CD4-positive, alpha-beta T cell treated with Interferon gamma for 1 hour (primary cell): ENCODE measurements at regions not wholly inside any gene's neighbourhood (a gene's known extent, or its start where the extent isn't known, plus 50 kb on each side); places are given as distances from the start of the nearest gene placed in this dataset.
"Not testable (repeated sequence)": the region's sequence is repeated elsewhere in the genome, so short reads cannot be mapped to it uniquely, and the experiment has no call there.

Experiments used
- DNase-seq: peaks from one replicate; pipeline ENCODE4 v3.0.0-alpha.2; 2020

GRCh38 chr4:23068287-23068686 is 375.6 kb downstream of the GBA3 start:
- DNase-seq = no peak

DNA sequence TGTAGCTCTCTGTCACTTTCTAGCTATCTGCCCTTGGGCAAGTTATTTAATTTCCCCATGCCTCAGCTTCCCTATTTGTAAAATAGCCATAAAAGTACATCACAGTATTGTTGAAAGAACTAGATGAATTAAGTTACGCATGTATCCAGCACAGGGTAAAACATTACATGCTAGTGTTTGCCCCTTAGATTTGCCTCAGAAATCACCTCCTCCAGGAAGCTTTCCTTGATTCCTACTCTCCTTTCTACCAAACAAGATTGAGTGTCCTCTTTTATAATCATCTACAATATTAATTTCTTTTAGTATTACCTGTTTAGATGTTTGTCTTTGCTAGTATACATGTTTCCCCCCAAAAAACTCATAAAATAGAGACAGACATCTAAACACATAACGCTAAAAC is 369.5 kb downstream of the GBA3 start:
- DNase-seq = no peak

- DNase-seq = no peak
These were observed 368.7 kb downstream of the GBA3 start for GRCh38 chr4:23061431-23061830.

- no peak for DNase-seq
These were observed 368.0 kb downstream of the GBA3 start for GRCh38 chr4:23060776-23061175.

DNA sequence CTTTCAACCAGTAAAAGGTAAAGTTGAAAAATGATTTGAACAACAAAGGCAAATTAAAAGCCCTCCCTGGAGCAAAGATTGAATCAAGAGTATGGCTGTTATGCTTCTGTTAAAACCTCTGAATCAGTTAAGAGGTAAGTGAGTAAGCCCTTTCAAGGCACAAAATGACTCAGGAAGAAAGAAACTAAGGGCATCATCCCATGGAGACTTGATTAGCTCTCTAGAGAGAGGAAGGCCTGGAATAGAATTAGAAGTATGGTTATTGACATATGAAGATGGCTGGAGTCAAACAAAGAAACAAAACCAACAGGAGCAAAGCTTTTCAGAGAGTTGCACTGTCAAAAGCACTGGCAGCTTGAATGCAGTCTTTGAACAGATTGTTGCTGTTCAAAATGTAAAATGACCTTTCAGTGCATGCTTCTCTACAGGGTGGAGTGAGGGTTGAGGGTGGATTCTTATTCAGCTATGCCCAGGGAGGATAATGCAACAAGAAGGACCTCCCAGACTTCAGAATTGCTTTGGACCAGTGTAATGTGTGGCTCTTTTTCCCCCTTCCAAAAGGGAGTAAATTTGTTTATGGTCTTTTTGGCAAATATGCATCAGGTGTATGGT is 365.5 kb downstream of the GBA3 start:
- no peak for DNase-seq

DNA sequence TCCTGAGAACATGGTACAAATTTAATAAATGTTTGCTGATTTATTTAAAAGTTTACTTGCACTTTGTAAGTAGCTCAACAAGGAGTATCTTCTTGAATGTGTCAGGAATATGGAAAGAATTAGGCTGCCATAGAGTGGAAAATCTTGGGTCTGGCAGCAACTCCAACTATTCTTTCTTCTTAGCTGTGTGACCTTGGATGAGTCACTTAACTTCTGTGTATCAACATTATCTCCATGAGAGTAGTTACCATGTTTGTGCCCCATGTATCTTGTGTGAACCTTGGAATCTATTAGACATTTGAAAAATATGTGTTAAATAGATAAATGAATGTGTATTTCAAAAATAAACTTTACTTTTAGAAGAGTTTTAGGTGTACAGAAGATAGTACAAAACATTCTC is 348.8 kb downstream of the GBA3 start:
- DNase-seq = no peak

- DNase-seq = no peak
These were observed 347.8 kb downstream of the GBA3 start for GRCh38 chr4:23040539-23040938.

DNA sequence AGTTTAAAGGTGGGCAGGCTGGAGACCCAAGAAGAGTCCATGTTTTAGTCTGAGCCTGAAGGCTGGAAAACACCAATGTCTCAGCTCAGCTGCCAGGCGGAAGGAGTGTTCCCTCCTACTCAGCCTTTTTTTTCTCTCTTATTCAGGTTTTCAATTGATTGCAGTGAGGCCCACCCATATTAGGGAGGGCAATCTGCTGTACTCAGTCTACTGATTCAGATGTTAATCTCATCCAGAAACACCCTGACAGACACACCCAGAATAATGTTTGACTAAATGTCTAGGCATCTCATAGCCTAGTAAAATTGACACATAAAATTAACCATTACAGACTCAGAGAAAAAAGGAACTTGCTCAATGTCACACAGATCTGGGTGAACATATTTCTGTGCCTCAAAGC is 347.1 kb downstream of the GBA3 start:
- no peak for DNase-seq

- DNase-seq = no peak
These were observed 346.1 kb downstream of the GBA3 start for GRCh38 chr4:23038626-23039491.

GRCh38 chr4:23036921-23037495 is 344.3 kb downstream of the GBA3 start:
- DNase-seq = no peak

- no peak for DNase-seq
These were observed 343.8 kb downstream of the GBA3 start for GRCh38 chr4:23036503-23036902.

GRCh38 chr4:23035521-23036056 is 342.9 kb downstream of the GBA3 start:
- no peak for DNase-seq

DNA sequence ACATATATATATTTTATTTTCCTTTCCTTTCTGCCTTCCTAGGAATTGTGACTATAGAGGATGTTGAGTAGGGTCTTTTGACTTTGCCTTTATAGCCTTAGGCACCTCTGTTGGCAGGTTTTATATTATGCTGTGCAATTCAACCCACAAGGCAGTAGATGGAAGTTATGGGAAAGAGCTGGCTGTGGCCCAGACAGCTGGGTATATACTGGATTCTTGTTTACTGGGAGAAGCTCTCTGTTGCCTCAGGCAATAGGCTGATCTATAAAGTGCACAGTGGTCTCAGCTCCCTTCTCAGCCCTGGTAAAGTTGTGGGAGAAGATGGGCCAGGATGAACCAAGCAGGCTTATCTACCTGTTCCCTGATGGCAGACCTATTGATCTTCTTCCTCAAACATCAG is 342.0 kb downstream of the GBA3 start:
- no peak for DNase-seq

DNA sequence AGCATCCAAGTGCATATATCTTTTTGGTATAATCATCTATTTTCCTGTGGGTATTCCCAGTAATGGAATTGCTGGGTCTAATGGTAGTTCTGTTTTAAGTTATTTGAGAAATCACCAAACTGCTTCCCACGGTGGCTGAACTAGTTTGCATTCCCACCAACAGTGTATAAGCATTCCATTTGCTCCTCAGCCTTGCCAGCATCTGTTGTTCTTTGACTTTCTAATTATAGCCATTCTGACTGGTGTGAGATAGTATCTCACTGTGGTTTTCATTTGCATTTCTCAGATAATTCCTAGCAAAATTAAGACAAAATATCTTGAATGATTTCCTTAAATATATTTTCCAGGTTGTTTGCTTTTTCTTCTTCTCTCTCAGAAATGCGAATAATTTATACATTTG is 341.1 kb downstream of the GBA3 start:
- DNase-seq = no peak

GRCh38 chr4:23028875-23029274 is 336.1 kb downstream of the GBA3 start:
- DNase-seq = no peak

GRCh38 chr4:23023666-23024065 is 330.9 kb downstream of the GBA3 start:
- DNase-seq = no peak

GRCh38 chr4:23023121-23023520 is 330.4 kb downstream of the GBA3 start:
- DNase-seq = no peak

DNA sequence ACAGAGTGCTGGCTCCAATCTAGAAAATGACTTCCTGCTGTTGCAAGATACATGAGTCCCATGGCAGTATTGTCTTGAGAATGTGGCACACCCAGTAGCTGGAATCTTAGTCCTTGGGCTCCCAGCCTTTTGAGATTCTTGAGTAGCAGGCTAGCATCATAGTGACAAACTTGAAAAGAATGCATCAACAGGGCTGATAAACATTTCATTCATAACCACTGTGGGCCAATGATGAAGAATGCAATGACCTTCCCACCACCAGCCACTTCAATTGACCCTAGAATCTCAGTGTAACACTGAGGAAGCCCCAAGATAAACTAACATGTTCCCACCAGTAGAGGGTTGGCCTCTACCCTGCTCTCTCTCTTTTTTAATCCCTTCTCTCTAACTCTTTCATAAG is 329.3 kb downstream of the GBA3 start:
- no peak for DNase-seq

DNA sequence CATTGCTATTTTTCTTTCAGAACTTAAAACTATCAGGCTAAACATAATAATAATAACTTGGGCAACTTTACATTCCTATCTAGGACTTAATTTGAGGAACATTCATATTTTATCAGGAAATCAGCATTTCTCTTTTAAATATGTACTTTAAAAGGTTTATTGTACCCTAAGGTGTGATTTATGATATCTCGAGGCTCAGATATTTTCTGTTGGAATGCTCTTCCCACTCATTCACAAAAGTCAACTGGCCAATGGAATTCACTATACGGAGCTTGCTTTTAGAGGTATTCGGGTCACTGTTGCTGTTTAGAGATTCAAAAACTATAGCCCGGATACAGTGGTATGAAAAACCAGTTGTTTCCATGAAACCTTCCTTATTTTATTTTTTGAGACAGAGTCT is 328.3 kb downstream of the GBA3 start:
- no peak for DNase-seq

- DNase-seq = not testable (repeated sequence)
These were observed 327.7 kb downstream of the GBA3 start for GRCh38 chr4:23020399-23020798.

DNA sequence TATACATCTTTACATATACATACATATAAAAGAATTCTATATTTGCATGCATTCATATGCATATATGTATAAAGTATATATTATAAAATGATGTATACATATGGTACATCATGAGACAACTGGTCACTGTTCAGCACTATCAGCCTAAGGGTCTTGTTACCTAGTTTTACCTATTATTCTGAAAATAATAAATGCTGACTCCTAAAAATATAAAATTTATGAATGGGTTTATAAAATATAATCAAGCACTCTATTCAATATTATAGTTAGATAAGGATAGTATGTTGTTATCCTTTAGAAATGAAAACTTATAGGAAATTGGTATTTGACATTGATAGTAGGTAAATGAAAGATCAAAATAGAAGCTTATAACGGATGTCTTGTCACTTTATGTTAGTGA is 324.2 kb downstream of the GBA3 start:
- no peak for DNase-seq

DNA sequence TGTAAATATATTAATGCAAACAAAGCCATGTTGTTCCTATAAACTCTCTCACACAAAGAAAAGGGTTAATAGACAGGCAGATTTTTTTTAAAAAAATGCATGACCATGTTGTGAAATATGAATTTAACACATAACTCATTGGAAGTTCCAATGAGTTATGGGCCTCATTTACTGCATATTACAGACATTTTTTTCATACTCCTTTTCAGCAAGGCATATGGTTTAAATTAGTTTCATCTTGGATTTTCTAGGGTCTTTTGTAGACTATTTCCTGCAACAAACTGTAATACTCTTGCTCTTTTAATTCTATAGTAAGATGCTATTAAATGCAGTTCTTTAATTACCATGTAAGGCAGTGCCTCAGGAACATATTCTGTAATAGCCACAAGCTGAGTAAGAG is 323.1 kb downstream of the GBA3 start:
- no peak for DNase-seq

GRCh38 chr4:23009093-23009492 is 316.4 kb downstream of the GBA3 start:
- DNase-seq = no peak

DNA sequence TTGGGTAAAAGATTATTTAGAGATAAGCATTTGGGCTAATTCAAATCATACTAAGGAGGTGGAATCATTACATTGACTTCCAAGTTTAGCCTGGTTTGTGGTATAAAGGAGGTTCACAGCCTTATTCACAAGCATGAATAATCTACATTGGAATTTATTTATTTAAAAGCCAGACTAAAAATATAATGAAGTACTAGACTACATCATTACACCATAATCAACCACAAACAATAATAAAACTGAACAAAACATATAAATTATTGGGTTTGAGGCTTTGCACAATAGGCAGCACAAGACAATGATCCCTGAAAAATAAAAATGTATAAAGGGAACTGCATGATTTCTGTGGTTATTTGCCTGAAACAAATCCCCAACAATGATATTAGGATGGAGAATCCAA is 314.0 kb downstream of the GBA3 start:
- DNase-seq = no peak
